ENCODE measurements at regions not wholly inside any gene's neighbourhood (a gene's known extent, or its start where the extent isn't known, plus 50 kb on each side); places are given as distances from the start of the nearest gene placed in this dataset.

DNA sequence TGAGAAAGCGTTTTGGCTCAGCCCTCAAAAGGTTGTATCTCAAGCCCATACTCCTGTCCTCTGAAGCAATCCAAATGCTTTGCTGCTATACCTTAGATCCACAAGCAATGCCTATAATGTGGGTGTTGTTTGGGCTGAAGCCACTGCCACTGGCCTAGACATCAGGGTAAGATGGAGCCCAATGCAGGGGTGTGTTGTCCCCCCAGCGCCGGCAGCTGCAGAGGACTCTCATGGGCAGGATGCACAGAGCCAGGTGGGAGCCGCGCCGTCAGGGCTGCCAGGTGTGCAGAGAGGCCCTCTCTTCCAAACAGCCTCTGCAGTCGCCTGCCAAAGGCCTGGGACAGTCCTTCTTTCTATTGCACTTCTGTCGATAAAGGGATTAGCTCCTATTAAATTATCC, 205.2 kb upstream of the SHH start:
- Histone ChIP-seq H2AFZ (ENCODE audit: low read depth, low read length, severe bottlenecking) (no peak overlapping the region), H3K4me3 (ENCODE audit: insufficient read depth, low read length, poor library complexity, severe bottlenecking) (no peak overlapping the region), H3K9me2 (replicated peaks; ENCODE audit: insufficient read depth, low read length) (no peaks in the 10 kb centered on the region), H3F3A (ENCODE audit: insufficient read depth) (no peaks in the 10 kb centered on the region), H3K36me3 (ENCODE audit: low read length) (no peaks in the 10 kb centered on the region; the same call in 1 of the 2 replicates), H4K20me1 (ENCODE audit: low read depth, low read length) (no peaks in the 10 kb centered on the region), H3K9ac (ENCODE audit: low read length) (no peak overlapping the region), H3K27ac (ENCODE audit: low read depth, low read length) (no peak overlapping the region), H3K79me2 (ENCODE audit: insufficient read depth, low read length) (no peaks in the 10 kb centered on the region), H3K4me2 (ENCODE audit: low read depth, low read length, poor library complexity, severe bottlenecking) (no peak overlapping the region), H3K9me3 (ENCODE audit: insufficient read depth, low read length) (peaks cover 9% of the 10 kb centered on the region; the same call in 1 of the 2 replicates), H3K27me3 (ENCODE audit: low read length) (no peaks in the 10 kb centered on the region)
- no peak for TF ChIP-seq EZH2phosphoT487 (conservative IDR thresholded peaks at IDR 0.05; ENCODE audit: low read length)
- no peak for TF ChIP-seq CTCF (IDR thresholded peaks at IDR 0.05; ENCODE audit: insufficient read depth, low read length, poor library complexity, severe bottlenecking)

DNA sequence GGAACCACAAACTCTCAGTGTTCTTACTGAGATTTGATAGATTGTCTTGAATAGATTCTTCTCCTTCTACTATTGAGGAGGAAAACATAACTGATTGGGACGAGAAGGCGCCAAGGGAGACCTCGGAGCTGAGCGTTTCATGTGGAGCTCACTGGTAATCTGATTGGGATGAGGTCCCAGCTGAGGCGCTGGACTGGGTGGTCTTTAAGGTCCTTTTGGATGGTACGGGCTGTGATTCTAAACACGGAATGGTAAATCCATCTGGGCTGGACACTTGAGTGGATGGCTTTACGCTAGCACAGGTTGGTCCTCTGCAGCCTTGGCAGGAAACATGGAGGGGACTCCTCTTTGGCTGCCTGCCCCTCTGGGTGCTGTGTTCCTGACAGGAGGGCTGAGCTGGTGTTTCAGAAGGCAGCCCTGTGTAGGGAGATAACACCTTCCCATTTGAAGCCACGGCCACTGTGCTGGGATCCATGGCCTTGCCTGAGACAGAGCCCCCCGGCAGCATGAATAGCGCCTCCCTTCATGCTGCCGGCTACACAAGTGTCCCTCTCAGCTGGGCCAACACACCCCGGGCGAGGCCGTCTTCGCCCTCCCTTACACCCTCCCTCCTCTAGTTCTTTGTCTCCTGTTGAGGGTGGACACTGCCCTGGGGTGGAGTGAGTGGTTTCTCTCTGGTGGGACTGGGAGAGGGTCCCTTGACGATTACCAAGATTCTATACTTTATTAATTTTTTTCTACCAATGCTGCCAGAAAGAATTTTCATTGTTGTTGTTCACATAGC, 203.2 kb upstream of the SHH start:
- Histone ChIP-seq H3K4me3 (ENCODE audit: insufficient read depth, low read length, poor library complexity, severe bottlenecking) (no peak overlapping the region), H2AFZ (ENCODE audit: low read depth, low read length, severe bottlenecking) (no peak overlapping the region), H3F3A (ENCODE audit: insufficient read depth) (no peaks in the 10 kb centered on the region), H3K9me3 (ENCODE audit: insufficient read depth, low read length) (peaks cover 9% of the 10 kb centered on the region; the same call in 1 of the 2 replicates), H3K4me2 (ENCODE audit: low read depth, low read length, poor library complexity, severe bottlenecking) (no peak overlapping the region), H4K20me1 (ENCODE audit: low read depth, low read length) (no peaks in the 10 kb centered on the region), H3K27ac (ENCODE audit: low read depth, low read length) (no peak overlapping the region), H3K9ac (ENCODE audit: low read length) (no peak overlapping the region), H3K36me3 (ENCODE audit: low read length) (no peaks in the 10 kb centered on the region; the same call in 1 of the 2 replicates), H3K79me2 (ENCODE audit: insufficient read depth, low read length) (no peaks in the 10 kb centered on the region), H3K9me2 (replicated peaks; ENCODE audit: insufficient read depth, low read length) (no peaks in the 10 kb centered on the region), H3K27me3 (ENCODE audit: low read length) (no peaks in the 10 kb centered on the region)
- TF ChIP-seq EZH2phosphoT487 (conservative IDR thresholded peaks at IDR 0.05; ENCODE audit: low read length) (no peak), CTCF (IDR thresholded peaks at IDR 0.05; ENCODE audit: insufficient read depth, low read length, poor library complexity, severe bottlenecking) (no peak)

GRCh38 chr7:156014808-156015207, 202.5 kb upstream of the SHH start:
- no peak overlapping the region for H3K4me2 ChIP-seq (ENCODE audit: low read depth, low read length, poor library complexity, severe bottlenecking)
- H3K9me2 ChIP-seq (replicated peaks; ENCODE audit: insufficient read depth, low read length), result no peaks in the 10 kb centered on the region
- peaks cover 9% of the 10 kb centered on the region; the same call in 1 of the 2 replicates for H3K9me3 ChIP-seq (ENCODE audit: insufficient read depth, low read length)
- TF ChIP-seq CTCF (IDR thresholded peaks at IDR 0.05; ENCODE audit: insufficient read depth, low read length, poor library complexity, severe bottlenecking), result no peak
- no peak for TF ChIP-seq EZH2phosphoT487 (conservative IDR thresholded peaks at IDR 0.05; ENCODE audit: low read length)
- no peak overlapping the region for H2AFZ ChIP-seq (ENCODE audit: low read depth, low read length, severe bottlenecking)
- no peaks in the 10 kb centered on the region; the same call in 1 of the 2 replicates for H3K36me3 ChIP-seq (ENCODE audit: low read length)
- H3K79me2 ChIP-seq (ENCODE audit: insufficient read depth, low read length), result no peaks in the 10 kb centered on the region
- H3K9ac ChIP-seq (ENCODE audit: low read length), result no peak overlapping the region
- no peak overlapping the region for H3K4me3 ChIP-seq (ENCODE audit: insufficient read depth, low read length, poor library complexity, severe bottlenecking)
- no peak overlapping the region for H3K27ac ChIP-seq (ENCODE audit: low read depth, low read length)
- no peaks in the 10 kb centered on the region for H3F3A ChIP-seq (ENCODE audit: insufficient read depth)
- no peaks in the 10 kb centered on the region for H3K27me3 ChIP-seq (ENCODE audit: low read length)
- no peaks in the 10 kb centered on the region for H4K20me1 ChIP-seq (ENCODE audit: low read depth, low read length)
